Prostate gland (tissue), 2 donors: ENCODE measurements at regions not wholly inside any gene's neighbourhood (a gene's known extent, or its start where the extent isn't known, plus 50 kb on each side); places are given as distances from the start of the nearest gene placed in this dataset.

Experiments
- POLR2AphosphoS5 ChIP-seq: sonication (generic); formaldehyde crosslinking; IDR thresholded peaks from one replicate; pipeline ENCODE4 v1.6.1; 2017; ENCODE audit warnings: antibody characterized with exemption
- TF ChIP-seq, protein P1 (sequence below), 4 experiments: fragments of 200-600 bp in 2 of 4; fragments of 450-650 bp in 2 of 4; sonication (generic) in 2 of 4; IDR thresholded peaks; 1 replicate in 3 of 4; 2 replicates in 1 of 4; pipeline ENCODE4 v1.5.1; 2016 to 2019; ENCODE audit warnings: antibody characterized with exemption in 4 of 4, mild to moderate bottlenecking in 2 of 4, moderate library complexity in 2 of 4

DNA sequence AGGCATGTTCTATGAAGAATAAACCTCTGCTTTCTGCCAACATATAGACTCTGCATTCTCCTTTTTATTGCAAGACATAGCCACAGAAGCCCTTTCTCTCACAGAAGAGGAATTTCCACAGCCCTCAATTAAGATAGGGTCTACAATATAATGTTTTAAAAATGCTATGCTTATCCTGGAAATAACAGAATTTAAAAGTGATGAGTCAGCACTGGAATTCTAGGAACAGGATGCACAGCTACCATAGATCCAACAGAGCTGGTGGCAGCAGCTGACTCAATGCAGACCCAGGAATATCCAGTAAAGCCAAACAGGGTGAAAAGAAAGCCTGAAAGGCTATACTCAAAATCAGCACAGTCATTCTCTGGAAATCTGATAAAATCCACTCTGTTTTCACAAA is 866.9 kb downstream of the TRIB2 start:
- TF ChIP-seq, protein P1, sequence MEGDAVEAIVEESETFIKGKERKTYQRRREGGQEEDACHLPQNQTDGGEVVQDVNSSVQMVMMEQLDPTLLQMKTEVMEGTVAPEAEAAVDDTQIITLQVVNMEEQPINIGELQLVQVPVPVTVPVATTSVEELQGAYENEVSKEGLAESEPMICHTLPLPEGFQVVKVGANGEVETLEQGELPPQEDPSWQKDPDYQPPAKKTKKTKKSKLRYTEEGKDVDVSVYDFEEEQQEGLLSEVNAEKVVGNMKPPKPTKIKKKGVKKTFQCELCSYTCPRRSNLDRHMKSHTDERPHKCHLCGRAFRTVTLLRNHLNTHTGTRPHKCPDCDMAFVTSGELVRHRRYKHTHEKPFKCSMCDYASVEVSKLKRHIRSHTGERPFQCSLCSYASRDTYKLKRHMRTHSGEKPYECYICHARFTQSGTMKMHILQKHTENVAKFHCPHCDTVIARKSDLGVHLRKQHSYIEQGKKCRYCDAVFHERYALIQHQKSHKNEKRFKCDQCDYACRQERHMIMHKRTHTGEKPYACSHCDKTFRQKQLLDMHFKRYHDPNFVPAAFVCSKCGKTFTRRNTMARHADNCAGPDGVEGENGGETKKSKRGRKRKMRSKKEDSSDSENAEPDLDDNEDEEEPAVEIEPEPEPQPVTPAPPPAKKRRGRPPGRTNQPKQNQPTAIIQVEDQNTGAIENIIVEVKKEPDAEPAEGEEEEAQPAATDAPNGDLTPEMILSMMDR (IDR thresholded peaks at IDR 0.05): no peak
- TF ChIP-seq POLR2AphosphoS5: no peak
